NB4 (cell line): ENCODE measurements at regions not wholly inside any gene's neighbourhood (a gene's known extent, or its start where the extent isn't known, plus 50 kb on each side); places are given as distances from the start of the nearest gene placed in this dataset.

ENCODE experiments used
- DNase-seq: peaks from one replicate; pipeline ENCODE4 v3.0.0; 2010; ENCODE audit warnings: low read depth
- H3K4me3 ChIP-seq: one replicate; pipeline ENCODE4 v1.5.1; 2011; ENCODE audit warnings: mild to moderate bottlenecking, low read depth, low read length, moderate library complexity
- CTCF ChIP-seq: IDR thresholded peaks from one replicate; pipeline ENCODE4 v1.5.1; 2012; ENCODE audit warnings: low read depth, low read length
- MYC ChIP-seq: IDR thresholded peaks from 2 replicates; pipeline ENCODE4 v1.6.1; 2011; ENCODE audit warnings: low read depth, low read length
- POLR2A ChIP-seq: IDR thresholded peaks from 2 replicates; pipeline ENCODE4 v1.6.1; 2011; ENCODE audit warnings: mild to moderate bottlenecking; ENCODE audit not compliant: insufficient read length; ENCODE audit errors: extremely low read depth
- TF ChIP-seq, protein P1 (sequence below): IDR thresholded peaks from 2 replicates; pipeline ENCODE4 v1.6.1; 2011; ENCODE audit warnings: low read depth, low read length

DNA sequence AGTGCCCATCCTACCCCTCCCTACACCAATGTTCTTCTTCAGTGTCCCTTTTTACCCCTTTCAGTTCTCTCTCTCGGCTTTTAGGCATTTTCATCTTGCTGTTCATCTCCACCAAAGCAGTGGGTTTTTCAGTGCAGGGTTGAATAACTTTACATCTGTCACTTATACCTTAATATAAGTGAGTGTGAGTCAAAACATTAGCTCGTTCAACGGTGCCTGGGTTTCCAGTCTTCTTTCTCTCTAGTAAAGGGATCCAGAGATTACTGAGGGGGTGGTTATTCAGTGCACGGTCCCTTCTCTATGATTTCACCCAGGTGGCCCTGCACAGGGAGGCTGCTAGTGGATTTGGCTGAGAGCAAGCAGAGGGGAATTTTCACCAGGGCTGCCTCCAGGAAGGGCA, 210.6 kb upstream of the CDH5 start:
- TF ChIP-seq POLR2A, result no peak
- TF ChIP-seq MYC, result no peak
- no peak for TF ChIP-seq CTCF
- TF ChIP-seq, protein P1, sequence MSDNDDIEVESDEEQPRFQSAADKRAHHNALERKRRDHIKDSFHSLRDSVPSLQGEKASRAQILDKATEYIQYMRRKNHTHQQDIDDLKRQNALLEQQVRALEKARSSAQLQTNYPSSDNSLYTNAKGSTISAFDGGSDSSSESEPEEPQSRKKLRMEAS, result no peak
- H3K4me3 ChIP-seq, result no peak overlapping the region
- DNase-seq, result no peak

GRCh38 chr16:66154801-66155200, 211.7 kb upstream of the CDH5 start:
- TF ChIP-seq, protein P1, result no peak
- TF ChIP-seq MYC, result no peak
- no peak for TF ChIP-seq POLR2A
- no peak for TF ChIP-seq CTCF
- no peak overlapping the region for H3K4me3 ChIP-seq
- no peak for DNase-seq

DNA sequence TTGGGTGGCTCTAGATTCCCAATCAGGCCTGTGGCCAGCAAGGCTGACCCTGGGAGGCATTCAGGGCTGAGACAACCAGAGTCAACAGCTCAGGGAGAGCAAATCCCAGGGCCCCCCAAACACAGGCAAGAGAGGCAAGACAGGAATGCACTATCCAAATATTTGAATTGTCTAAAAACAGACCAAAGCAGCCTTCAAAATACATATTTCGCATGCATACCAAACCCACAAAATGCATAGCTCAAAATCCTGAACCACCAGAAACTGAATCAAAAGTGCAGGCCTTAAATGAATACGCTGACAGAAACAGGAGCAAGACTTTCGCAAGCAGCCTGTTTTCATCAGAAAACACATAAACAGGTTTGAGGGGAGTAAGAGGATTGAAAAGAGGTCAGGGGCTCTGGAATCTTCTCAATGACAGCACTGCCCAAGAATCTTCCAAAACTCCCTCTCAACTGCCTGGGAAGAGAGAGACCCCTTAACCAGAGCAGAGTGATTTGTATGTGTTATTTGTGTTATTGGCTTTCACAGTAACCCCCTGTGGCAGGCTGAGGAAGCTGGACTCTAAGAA, 213.6 kb upstream of the CDH5 start:
- TF ChIP-seq MYC (no peak), CTCF (no peak), POLR2A (no peak)
- TF ChIP-seq, protein P1, result no peak
- no peak for DNase-seq
- H3K4me3 ChIP-seq, result no peak overlapping the region

DNA sequence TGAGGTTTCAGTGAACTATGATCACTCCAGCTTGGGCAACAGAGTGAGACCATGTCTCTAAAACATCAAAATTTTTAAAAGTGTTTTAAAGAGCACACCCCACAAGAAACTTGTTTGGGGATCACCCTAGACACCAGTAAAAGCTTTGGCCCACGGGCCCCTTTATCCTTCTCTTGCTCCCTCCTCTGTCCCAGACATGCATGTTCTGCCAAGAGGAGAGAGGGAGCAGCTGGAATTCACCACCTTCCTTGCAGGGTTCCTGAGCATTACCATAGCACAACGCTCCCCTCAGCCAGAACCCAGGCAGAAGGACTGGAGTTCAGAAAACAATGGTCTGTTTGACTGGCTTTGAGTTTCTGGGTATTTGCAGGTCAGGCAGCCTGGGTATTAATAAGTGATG, 214.3 kb upstream of the CDH5 start:
- no peak overlapping the region for H3K4me3 ChIP-seq
- DNase-seq, result no peak
- TF ChIP-seq MYC (no peak), CTCF (no peak), POLR2A (no peak)
- TF ChIP-seq, protein P1, result no peak

- peak; percentile 55 for DNase-seq
- H3K4me3 ChIP-seq, result no peak overlapping the region
Observed at GRCh38 chr16:66150698-66151482, 215.6 kb upstream of the CDH5 start.

More at GRCh38 chr16:66150698-66151482, 215.6 kb upstream of the CDH5 start:
- TF ChIP-seq CTCF, result no peak
- TF ChIP-seq, protein P1, result no peak
- no peak for TF ChIP-seq MYC
- no peak for TF ChIP-seq POLR2A
